Heart right ventricle (tissue), 16 donors: ENCODE measurements at regions not wholly inside any gene's neighbourhood (a gene's known extent, or its start where the extent isn't known, plus 50 kb on each side); places are given as distances from the start of the nearest gene placed in this dataset.

ENCODE experiments used
- ATAC-seq, 8 donors: fragments of 200-7000 bp; cut with Tn5 transposase; one replicate each; pipeline ENCODE4 v1.9.1; 2020; ENCODE audit warnings: mild to moderate bottlenecking in 8 of 8, moderate library complexity in 8 of 8, moderate number of reproducible peaks in 1 of 8
- DNase-seq, 2 donors: peaks; one replicate each; pipeline ENCODE4 v3.0.0-alpha.2; 2020
- H3K27ac ChIP-seq, 10 donors: fragments of 200-600 bp; sonication (generic) in 2 of 10; one replicate each; pipeline versions ENCODE4 v1.5.0 to v1.8.0; 2020 to 2022; ENCODE audit warnings: mild to moderate bottlenecking in 3 of 10
- H3K27me3 ChIP-seq, 7 donors: fragments of 200-600 bp; one replicate each; pipeline ENCODE4 v1.8.0; 2021 to 2022; ENCODE audit warnings: mild to moderate bottlenecking in 2 of 7
- H3K36me3 ChIP-seq, 9 donors: fragments of 200-600 bp; sonication (generic) in 1 of 9; one replicate each; pipeline versions ENCODE4 v1.5.0 to v1.8.0; 2020 to 2022; ENCODE audit warnings: mild to moderate bottlenecking in 2 of 9
- H3K4me1 ChIP-seq, 9 donors: fragments of 200-600 bp; sonication (generic) in 1 of 9; one replicate each; pipeline versions ENCODE4 v1.5.0 to v1.8.0; 2020 to 2022; ENCODE audit warnings: mild to moderate bottlenecking in 4 of 9
- H3K4me3 ChIP-seq, 10 donors: fragments of 200-600 bp; sonication (generic) in 2 of 10; one replicate each; pipeline versions ENCODE4 v1.5.0 to v1.8.0; 2020 to 2022; ENCODE audit warnings: mild to moderate bottlenecking in 7 of 10, moderate library complexity in 2 of 10
- H3K9me3 ChIP-seq, 11 donors: fragments of 200-600 bp in 10 of 11; sonication (generic) in 2 of 11; one replicate each; pipeline versions ENCODE4 v1.5.0 to v1.8.0; 2013 to 2022; ENCODE audit warnings: mild to moderate bottlenecking in 2 of 11, control low read depth in 1 of 11, moderate library complexity in 1 of 11
- WGBS, 2 donors: extraction: QIAGEN DNeasy Blood & Tissue Kit; methylation state at CpG; one replicate each; pipeline ENCODE4 v1.1.7; 2013; ENCODE audit warnings: inconsistent platforms in 1 of 2; 5-methylcytosine and 5-hydroxymethylcytosine counted together
- intact Hi-C, 10 donors: fragments of 100-400 bp; cut with DNase I; formaldehyde crosslinking; loops; one replicate each; pipeline versions ENCODE4 v1.11.1 to v1.14.2; 2022
- TF ChIP-seq, protein P1 (sequence below), 9 donors: fragments of 200-600 bp; sonication (generic) in 2 of 9; IDR thresholded peaks; one replicate each; pipeline versions ENCODE4 v1.5.0 to v1.8.0; 2021 to 2022; ENCODE audit warnings: antibody characterized with exemption in 9 of 9, mild to moderate bottlenecking in 5 of 9, moderate library complexity in 1 of 9
- donor health status: Arrhythmogenic right ventricular cardiomyopathy.
- donor health status: ischemic (EF 13 %, LVEDD 7.1; RV severe dilation, severe dysfunction).
- donor health status: healthy with polysubstance abuse.
- donor health status: DM: no; HTN: yes; CAD: no.
- donor health status: DM: no; HTN: no; CAD: no.
- donor health status: ischemic (EF 25% LVEDD 6.9; RV normal size, moderate dysfunction).
- donor health status: ischemic (EF 25% LVEDD 5.7; RV mildly dilated, moderate dysfunction).
- donor health status: healthy.
- donor health status: DM: yes; HTN: yes; CAD: no.
- donor health status: Ischemic cardiomyopathy.
- donor health status: ischemic (EF 35%, LVEDD 5.7; RV mildly dilated, moderate dysfunction).
- donor health status: nonischemic (EF 11% LVEDD 7.7; RV severe dilation, severe dysfunction).
- donor health status: DM: yes; HTN: yes; CAD: no.
- donor health status: PGD.
- donor health status: ischemic (EF 29% LVEDD 5.4; RV normal size, mild dysfunction).
- donor health status: nonischemic (EF 23%, LVEDD 6.1; RV moderate dilation, normal function).

DNA sequence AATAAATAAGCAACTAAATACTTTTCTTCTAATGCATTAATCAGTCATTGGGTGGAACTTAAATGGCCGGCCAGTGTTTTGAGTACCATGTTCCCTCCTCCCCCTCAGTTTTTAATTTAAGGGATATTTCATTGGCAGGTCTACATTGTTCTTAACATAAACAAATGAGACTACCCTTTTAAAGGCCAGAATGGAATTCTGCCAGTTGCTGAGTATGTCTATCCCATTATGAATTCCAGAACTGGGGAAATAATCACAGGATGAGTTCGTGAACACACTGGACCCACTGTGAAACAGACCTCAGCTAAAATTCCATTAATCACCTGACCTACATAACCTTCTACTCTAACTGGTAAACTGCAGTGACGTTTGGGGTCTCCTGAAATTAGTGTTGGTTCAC lies 305.5 kb upstream of the PKN2 start:
- TF ChIP-seq, protein P1, sequence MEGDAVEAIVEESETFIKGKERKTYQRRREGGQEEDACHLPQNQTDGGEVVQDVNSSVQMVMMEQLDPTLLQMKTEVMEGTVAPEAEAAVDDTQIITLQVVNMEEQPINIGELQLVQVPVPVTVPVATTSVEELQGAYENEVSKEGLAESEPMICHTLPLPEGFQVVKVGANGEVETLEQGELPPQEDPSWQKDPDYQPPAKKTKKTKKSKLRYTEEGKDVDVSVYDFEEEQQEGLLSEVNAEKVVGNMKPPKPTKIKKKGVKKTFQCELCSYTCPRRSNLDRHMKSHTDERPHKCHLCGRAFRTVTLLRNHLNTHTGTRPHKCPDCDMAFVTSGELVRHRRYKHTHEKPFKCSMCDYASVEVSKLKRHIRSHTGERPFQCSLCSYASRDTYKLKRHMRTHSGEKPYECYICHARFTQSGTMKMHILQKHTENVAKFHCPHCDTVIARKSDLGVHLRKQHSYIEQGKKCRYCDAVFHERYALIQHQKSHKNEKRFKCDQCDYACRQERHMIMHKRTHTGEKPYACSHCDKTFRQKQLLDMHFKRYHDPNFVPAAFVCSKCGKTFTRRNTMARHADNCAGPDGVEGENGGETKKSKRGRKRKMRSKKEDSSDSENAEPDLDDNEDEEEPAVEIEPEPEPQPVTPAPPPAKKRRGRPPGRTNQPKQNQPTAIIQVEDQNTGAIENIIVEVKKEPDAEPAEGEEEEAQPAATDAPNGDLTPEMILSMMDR (IDR thresholded peaks at IDR 0.05), result no peak
- no peaks in the 10 kb centered on the region for H3K9me3 ChIP-seq
- WGBS, 2 donors, result 63 to 68% methylated on average over 3 of the region's 3 CpGs
- no peaks in the 10 kb centered on the region for H3K36me3 ChIP-seq
- H3K4me3 ChIP-seq, result no peak overlapping the region
- DNase-seq (no peak), ATAC-seq (no peak)
- H3K4me1 ChIP-seq, result no peaks in the 10 kb centered on the region
- H3K27ac ChIP-seq, result no peak overlapping the region
- H3K27me3 ChIP-seq, result peaks cover 0 to 4% (median 0%) of the 10 kb centered on the region in 7 donors
- intact Hi-C loops, result no loop called here

GRCh38 chr1:88394958-88395357 lies 289.1 kb upstream of the PKN2 start:
- Histone ChIP-seq H3K27me3 (no peaks in the 10 kb centered on the region), H3K27ac (no peak overlapping the region), H3K4me3 (no peak overlapping the region), H3K4me1 (no peaks in the 10 kb centered on the region), H3K9me3 (peaks cover 0 to 22% (median 0%) of the 10 kb centered on the region in 11 donors), H3K36me3 (no peaks in the 10 kb centered on the region)
- DNase-seq, result no peak
- WGBS, 2 donors, result 62% methylated on average over 2 of the region's 2 CpGs
- TF ChIP-seq, protein P1 (IDR thresholded peaks at IDR 0.05), result no peak
- ATAC-seq, result no peak
- intact Hi-C loops, result no loop called here

GRCh38 chr1:88398338-88398737 lies 285.7 kb upstream of the PKN2 start:
- Histone ChIP-seq H3K4me1 (no peaks in the 10 kb centered on the region), H3K27ac (no peak overlapping the region), H3K27me3 (no peaks in the 10 kb centered on the region), H3K4me3 (no peak overlapping the region), H3K9me3 (peaks cover 0 to 10% (median 0%) of the 10 kb centered on the region in 11 donors), H3K36me3 (no peaks in the 10 kb centered on the region)
- DNase-seq (no peak), ATAC-seq (no peak)
- intact Hi-C loops, result no loop called here
- TF ChIP-seq, protein P1 (IDR thresholded peaks at IDR 0.05), result no peak

- no peak for DNase-seq
- intact Hi-C loops, result no loop called here
- H3K27me3 ChIP-seq, result no peaks in the 10 kb centered on the region
- no peaks in the 10 kb centered on the region for H3K4me1 ChIP-seq
- no peak overlapping the region for H3K27ac ChIP-seq
- H3K4me3 ChIP-seq, result no peak overlapping the region
- no peaks in the 10 kb centered on the region for H3K36me3 ChIP-seq
- TF ChIP-seq, protein P1 (IDR thresholded peaks at IDR 0.05), result no peak
- no peak for ATAC-seq
- WGBS, 2 donors, result 66 to 71% methylated on average over 1 of the region's 1 CpG
- H3K9me3 ChIP-seq, result peaks cover 0 to 7% (median 0%) of the 10 kb centered on the region in 11 donors
Measured at GRCh38 chr1:88399690-88400089, 284.4 kb upstream of the PKN2 start.

GRCh38 chr1:88401313-88401712 lies 282.8 kb upstream of the PKN2 start:
- intact Hi-C loops, result no loop called here
- ATAC-seq, result no peak
- TF ChIP-seq, protein P1 (IDR thresholded peaks at IDR 0.05), result no peak

More at GRCh38 chr1:88401313-88401712, 282.8 kb upstream of the PKN2 start:
- Histone ChIP-seq H3K27me3 (no peaks in the 10 kb centered on the region), H3K9me3 (peaks cover 0 to 7% (median 0%) of the 10 kb centered on the region in 11 donors), H3K36me3 (no peaks in the 10 kb centered on the region), H3K4me3 (no peak overlapping the region), H3K27ac (no peak overlapping the region), H3K4me1 (no peaks in the 10 kb centered on the region)
- no peak for DNase-seq
- WGBS, 2 donors, result 68 to 73% methylated on average over 1 of the region's 1 CpG
